ENCODE measurements at regions not wholly inside any gene's neighbourhood (a gene's known extent, or its start where the extent isn't known, plus 50 kb on each side); places are given as distances from the start of the nearest gene placed in this dataset.

DNA sequence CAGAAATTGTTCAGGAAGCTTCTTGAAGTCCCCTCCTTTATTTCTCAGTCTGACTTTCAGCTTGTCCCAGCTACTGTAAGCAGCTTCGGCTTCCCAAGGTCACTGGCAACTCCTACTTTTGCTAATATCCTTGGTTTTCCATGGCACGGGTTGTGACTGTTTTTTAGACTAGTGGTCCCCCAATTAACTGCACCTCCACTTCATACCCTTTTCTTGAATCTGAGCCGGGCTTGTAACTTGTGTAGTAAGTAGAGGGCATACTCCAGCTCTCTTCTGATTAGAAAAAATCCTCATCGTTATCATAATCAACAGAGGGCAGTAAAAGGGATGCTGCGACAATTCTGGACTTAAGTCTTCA, 162.3 kb upstream of the TNFAIP3 start:
- Histone ChIP-seq H3K14ac (ENCODE audit: insufficient read depth, low read length) (no peak overlapping the region), H3K18ac (ENCODE audit: insufficient read length, low read depth, low read length) (no peak overlapping the region), H3K27me3 (ENCODE audit: insufficient read depth, low read length) (no peaks in the 10 kb centered on the region), H2AK5ac (ENCODE audit: insufficient read length, low read length) (no peak overlapping the region), H2BK20ac (ENCODE audit: low read depth, low read length, poor library complexity, severe bottlenecking) (no peak overlapping the region), H3K9me3 (ENCODE audit: control insufficient read depth, low read depth, low read length) (no peaks in the 10 kb centered on the region), H2BK12ac (ENCODE audit: insufficient read length, low read depth, low read length) (no peak overlapping the region), H3K9ac (ENCODE audit: extremely low read depth, insufficient read length, low read length) (no peak overlapping the region), H2BK5ac (ENCODE audit: insufficient read length, low read length) (no peak overlapping the region), H3K23ac (ENCODE audit: insufficient read length, low read depth, low read length) (no peak overlapping the region), H3K79me2 (ENCODE audit: insufficient read depth, low read length) (no peaks in the 10 kb centered on the region; the same call in 1 of the 2 replicates), H3K4me1 (ENCODE audit: insufficient read depth, low read length) (no peaks in the 10 kb centered on the region), H3K23me2 (ENCODE audit: insufficient read length, low read depth, low read length, poor library complexity, severe bottlenecking) (no peaks in the 10 kb centered on the region), H4K91ac (ENCODE audit: insufficient read length, low read depth, low read length) (no peak overlapping the region), H3K56ac (ENCODE audit: insufficient read length, low read depth, low read length) (no peak overlapping the region), H4K8ac (replicated peaks; ENCODE audit: insufficient read length, low read depth, low read length) (no peak overlapping the region), H3K4ac (ENCODE audit: low read depth, low read length) (no peak overlapping the region), H4K5ac (ENCODE audit: insufficient read length, low read depth, low read length) (no peak overlapping the region), H3T11ph (ENCODE audit: low read length) (no peak overlapping the region), H3K79me1 (ENCODE audit: insufficient read depth, low read depth, low read length, poor library complexity, severe bottlenecking) (no peaks in the 10 kb centered on the region), H4K20me1 (ENCODE audit: control insufficient read depth, insufficient read depth, insufficient read length) (no peaks in the 10 kb centered on the region), H2AFZ (ENCODE audit: low read length) (no peak overlapping the region), H3K4me2 (ENCODE audit: insufficient read depth, insufficient read length, low read length) (no peak overlapping the region), H2BK15ac (ENCODE audit: low read depth, low read length) (no peak overlapping the region), H3K27ac (ENCODE audit: insufficient read length, low read depth, low read length) (no peak overlapping the region), H2BK120ac (ENCODE audit: low read depth, low read length, poor library complexity, severe bottlenecking) (no peak overlapping the region)
- Mint-ChIP-seq H3K4me1 (peaks cover 5% of the 10 kb centered on the region in 2 experiments; a peak in 3 of 4 replicates), H3K36me3 (ENCODE audit: insufficient read depth in 1 of 3, low read depth in 3 of 3) (no peaks in the 10 kb centered on the region), H3K4me3 (no peak overlapping the region), H3K27ac (no peak overlapping the region; a peak in 1 of 7 replicates), H3K27me3 (ENCODE audit: low read depth) (peaks cover 8% of the 10 kb centered on the region; the same call in 1 of the 2 replicates), H3K9me3 (no peaks in the 10 kb centered on the region)
- no CpG with 5 or more reads among the region's 5 CpGs for WGBS (ENCODE audit: extremely low coverage, insufficient read length, low lambda C conversion rate)
- no peak for DNase-seq
- TF ChIP-seq, protein P1, sequence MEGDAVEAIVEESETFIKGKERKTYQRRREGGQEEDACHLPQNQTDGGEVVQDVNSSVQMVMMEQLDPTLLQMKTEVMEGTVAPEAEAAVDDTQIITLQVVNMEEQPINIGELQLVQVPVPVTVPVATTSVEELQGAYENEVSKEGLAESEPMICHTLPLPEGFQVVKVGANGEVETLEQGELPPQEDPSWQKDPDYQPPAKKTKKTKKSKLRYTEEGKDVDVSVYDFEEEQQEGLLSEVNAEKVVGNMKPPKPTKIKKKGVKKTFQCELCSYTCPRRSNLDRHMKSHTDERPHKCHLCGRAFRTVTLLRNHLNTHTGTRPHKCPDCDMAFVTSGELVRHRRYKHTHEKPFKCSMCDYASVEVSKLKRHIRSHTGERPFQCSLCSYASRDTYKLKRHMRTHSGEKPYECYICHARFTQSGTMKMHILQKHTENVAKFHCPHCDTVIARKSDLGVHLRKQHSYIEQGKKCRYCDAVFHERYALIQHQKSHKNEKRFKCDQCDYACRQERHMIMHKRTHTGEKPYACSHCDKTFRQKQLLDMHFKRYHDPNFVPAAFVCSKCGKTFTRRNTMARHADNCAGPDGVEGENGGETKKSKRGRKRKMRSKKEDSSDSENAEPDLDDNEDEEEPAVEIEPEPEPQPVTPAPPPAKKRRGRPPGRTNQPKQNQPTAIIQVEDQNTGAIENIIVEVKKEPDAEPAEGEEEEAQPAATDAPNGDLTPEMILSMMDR (conservative IDR thresholded peaks at IDR 0.05): no peak

All from H9 (cell line).